NCI-H2107 treated with DMSO at 0.1 percent for 48 hours (cell line): ENCODE measurements at regions not wholly inside any gene's neighbourhood (a gene's known extent, or its start where the extent isn't known, plus 50 kb on each side); places are given as distances from the start of the nearest gene placed in this dataset.
A peak's percentile ranks its signal among the peaks of the same experiment; 100 is the strongest.
"Not testable (repeated sequence)": the region's sequence is repeated elsewhere in the genome, so short reads cannot be mapped to it uniquely, and the experiment has no call there.

Experiments used
- DNase-seq: peaks from one replicate; lab custom pipeline; 2025; ENCODE audit not compliant: unreplicated experiment; lab: John Stamatoyannopoulos, UW

DNA sequence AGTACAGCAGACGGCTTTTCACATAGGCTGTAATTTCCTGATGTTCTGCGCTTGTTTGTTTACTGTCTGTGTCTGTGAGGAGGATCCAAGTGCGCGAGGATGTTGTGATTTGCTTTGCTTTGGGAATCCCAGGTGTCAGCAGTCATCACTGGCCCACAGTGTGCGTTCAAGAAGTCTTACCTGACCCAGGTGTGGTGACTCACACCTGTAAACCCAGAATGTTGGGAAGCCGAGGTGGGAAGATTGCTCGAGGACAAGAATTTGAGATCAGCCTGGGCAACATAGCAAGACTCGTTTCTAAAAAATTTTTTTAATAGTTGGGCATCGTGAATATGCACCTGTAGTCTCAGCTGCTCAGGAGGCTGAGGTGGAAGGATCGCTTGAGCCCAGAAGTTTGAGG is 110.7 kb downstream of the CRLF3 start:
- DNase-seq: not testable (repeated sequence)

DNA sequence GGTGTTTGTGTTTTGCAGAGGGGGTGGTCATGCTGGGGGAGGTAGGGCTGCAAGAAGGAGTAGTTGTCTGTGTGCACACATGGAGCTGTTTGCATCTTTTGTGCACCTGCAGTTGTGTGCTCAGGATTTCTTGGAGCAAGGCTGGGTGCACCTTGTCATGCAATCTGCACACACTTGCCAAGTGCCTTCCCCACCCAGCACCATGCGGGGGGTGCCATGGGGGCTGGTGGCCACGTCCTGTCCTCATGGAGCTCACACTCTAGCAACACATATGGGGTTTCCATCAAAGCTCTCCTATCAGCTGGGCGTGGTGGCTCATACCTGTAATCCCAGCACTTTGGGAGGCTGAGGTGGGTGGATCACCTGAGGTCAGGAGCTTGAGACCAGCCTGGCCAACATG is 111.6 kb downstream of the CRLF3 start:
- DNase-seq: not testable (repeated sequence)

DNA sequence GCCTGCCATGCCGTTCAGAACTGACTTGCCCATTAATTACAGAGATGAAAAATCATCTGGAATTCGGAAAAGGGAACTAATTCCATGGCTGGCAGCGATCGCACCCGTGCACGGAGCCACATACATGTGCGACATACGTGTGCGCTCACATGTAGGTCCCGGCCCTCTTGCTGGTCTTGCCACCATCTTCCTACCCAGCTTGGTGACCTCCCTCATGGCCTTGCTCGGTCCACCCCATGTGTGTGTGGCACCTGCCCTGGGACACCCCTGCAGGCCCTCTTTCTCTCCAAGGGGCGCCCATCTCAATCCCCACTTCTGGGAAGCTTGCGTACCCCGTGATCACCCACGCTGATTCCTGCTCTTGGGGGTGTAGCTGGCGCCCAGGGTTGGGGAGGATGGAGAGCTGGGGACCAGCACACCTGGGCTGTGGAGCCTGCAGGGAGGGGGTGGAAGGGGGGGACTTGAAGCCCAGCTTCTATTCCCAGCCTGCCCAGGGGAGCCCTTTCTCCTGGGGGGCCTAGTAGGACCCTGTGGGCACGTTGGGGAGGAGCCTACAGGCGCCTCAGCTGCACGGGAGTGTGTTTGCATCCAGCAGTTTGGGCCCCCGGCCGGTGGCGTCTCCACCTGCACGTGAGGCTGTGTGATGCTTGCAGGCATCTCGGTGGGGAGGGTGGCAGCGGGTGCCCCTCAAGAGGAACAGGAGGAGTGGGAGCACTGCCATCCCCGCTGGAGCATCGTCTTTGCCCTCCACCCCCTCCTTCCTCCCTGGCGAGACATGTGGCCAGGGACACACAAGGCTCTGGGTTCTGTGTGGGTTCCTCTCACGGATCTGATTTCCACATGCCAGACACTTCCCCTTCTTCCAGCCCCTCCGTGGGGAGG is 112.6 kb downstream of the CRLF3 start:
- DNase-seq: not testable (repeated sequence)

DNA sequence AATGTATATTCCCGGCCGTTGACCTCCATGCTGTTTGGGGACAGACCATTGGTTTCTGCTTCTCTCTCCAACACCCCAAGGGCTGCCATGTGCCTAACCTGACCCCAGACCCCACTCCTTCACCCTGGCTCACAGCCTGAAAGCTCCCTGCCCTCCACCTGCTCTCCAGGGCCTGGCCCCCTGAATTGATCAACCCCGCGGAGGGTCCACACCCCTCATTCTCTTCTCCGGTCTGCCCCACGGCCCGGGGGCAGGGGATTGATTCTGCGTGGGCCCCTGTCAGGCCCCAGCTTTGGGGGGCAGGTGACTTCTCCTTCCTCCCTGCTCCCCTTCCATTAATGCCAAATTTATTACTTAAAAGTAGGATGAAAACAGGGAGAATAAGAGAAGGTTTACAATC is 113.3 kb downstream of the CRLF3 start:
- DNase-seq: not testable (repeated sequence)

DNA sequence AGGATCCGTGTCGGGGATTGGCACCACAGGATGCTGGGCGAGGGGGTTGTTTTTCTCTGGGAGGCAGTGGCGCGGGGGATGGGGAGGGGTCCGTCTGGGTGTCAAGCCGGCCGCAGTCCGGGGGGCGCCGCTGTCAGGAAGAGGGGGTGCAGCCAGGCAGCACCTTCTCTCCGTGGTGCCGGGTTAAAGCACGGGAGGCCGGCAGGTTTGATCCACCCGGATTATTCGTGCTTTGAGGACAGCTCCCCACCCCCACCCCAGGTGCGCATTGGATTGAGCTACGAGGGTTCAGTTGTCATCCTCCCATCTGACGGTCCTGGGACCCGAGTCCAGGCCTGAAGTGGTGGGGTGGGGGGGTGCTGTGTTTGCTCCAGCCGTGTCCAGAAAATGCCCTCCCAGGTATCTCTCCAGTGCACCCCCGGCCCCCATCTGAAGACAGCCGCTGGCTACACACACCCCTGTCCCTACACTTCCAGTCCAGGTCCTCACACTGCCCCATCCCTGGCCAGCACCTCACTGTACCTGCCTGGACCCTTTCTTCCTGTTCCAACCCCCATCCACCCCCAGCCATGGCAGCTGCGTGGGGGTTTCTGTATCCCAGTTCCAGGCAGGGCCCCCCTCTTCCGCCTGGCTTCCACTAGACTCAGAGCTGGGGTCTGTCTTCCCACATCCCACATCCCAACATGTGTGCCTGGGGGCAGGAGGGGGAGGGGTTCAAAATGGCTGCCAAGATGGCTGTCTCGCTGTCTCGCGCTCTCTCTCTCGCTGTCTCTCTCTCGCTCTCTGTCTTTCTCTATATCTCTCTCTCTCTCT is 114.0 kb downstream of the CRLF3 start:
- not testable (repeated sequence) for DNase-seq

DNA sequence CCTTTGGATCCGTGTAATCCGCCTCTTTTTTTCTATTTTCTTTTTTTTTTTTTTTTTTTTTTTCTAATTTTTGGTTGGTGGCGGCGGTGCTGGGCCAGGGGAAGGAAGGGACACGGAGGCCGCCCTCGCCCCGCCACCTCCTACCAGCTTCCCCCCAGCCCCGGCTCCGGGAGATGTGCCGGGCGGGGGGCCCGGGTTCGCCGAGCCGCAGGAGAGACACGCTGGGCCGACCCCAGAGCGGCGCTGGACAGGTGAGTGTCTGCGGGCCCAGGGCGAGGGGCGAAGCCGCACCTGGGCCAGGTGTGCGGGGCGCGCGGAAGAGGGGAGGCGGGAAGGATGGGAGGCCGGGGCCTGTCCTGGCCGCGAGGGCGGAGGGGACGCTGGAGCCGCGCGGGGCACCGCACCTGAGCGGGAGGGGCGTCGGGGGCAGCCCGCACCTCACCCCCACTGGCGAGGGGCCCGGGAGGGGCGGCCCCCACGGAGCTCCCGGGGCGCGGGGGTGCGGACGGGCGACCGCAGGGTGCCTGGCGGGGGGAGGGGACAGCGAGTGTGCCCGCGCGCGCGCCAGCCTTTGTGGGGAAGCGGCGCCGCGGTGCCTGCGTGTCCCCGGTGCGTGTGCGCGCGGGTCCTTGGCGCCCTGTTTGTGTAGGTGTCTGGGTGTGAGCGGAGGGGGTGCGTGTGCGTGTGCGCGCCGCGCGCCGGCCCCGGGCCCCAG is 114.8 kb downstream of the CRLF3 start:
- DNase-seq: not testable (repeated sequence)

DNA sequence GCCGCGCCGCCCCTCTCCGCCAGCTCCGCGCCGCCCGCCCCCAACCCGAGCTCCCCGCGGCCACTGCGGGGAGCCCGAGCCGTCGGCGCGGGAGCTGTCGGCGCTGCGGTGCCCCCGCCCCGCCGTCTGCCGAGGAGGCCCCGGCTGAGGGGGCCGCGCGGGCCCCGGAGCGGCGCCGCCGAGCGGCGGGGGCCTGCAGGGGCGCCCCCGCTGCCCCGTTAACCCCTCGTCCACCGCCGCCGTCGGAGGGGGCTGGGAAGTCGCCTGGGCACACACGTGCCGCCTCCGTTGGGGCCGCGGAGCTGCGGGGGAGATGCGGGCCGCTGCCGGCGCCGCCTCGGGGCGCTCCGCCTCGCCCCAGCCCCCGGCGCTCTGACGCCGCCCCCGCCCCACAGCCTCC is 115.4 kb downstream of the CRLF3 start:
- DNase-seq: not testable (repeated sequence)

DNA sequence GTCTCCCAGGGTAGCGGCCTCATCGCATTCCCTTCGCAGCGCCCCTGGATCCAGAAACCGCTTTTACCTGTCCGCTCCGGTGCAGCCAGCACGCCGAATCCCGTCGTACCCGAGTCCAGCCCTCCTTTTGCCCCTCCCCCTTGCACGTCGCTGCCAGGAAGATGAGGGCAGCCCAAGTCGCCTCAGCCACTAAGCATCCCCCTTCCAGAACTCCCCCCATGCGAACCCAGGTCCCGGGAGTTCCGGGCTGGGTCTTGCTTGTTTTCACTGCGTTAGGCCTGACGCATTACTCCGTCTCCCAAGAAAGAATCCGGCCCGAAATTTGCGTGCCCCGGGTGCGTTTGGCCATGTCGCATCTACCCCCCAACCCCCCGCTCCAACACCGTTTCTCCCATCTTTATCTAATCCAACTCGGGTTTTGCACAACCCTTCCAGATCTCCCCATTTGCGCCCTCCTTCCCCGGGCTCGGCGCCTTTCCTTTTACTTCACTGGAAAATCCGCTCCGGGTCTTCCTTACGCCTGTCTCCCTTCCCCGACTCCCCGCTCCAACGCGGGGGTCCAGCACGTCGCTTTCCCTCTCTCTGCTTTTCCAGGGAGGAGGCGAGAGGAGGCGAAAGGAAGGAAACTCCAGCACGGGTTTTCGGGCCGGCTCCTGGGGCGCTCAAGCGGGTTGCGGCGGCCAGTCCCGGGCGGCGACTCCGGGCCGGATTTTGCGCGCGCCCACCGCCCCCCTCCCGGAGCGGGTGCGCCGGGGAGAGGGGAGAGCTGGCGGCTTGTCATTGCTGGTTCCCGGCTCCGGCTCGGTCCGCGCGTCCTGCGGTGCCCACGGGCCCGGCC is 116.0 kb downstream of the CRLF3 start:
- peak; percentile 80 for DNase-seq

DNA sequence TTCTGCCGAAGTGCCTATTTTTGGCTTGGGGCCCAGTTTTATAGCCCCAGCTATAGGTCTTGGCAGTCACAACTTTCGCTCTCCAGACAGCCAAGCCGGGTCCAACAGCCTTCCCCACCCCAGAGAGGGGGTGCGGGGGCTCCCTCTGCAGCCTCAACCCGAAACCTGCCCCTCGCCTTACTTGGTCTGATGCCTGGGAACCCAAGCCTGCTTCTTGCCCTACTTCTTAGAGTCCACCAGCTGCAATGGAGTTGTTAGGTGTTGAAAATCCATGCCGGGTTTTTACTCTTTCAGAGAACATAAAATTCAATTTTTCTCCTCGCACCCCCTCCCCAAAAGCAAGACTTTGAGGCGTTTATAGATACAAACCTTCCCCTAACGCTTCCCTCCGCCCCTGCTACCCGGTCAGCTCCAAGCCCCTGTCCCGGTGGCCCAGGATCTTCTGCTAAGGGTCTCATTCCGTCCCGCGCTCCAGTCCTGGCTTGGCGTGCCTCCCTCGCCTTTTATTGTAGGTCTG is 116.7 kb downstream of the CRLF3 start:
- not testable (repeated sequence) for DNase-seq

DNA sequence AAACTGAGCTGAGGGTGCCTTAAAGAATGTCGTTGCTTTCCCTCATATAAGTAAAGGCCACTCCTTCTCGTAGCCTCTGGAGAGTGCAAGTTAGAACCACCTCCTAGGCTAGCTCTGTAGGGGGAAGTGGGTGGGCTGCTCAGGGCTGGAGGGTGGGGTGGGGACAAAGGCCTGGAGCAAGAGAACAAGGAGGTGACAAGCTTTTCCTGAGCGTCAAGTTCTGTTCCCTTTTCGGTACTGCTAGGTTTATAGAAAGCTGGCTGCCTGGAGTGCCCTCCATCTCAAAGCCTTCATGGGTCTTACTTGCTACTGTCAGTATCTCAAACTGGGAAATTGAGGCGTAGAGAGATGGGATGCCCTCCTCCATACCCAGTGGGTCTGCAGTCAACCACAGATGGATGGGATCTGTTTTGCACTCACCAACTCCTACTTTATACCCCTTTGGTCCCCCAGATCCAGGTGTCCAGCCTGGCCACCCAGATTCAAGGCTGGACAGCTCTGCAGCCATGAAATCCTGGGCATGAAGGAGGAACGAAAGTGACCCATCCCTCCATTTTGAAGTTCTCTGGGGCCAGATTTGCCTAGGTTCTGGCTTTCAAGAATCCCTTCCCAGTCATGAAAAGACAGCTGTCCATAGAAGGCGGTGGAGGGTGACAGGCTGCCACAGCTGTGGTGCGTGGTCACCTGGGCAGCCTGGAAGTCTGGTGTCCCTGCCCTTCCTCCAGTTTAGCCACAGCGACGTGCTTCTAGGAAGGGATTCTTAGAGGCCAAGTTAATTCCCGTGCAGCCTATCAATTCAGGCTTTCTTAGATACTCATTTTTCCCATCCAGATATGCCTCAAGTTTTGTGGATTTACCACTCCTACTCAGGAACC is 117.8 kb downstream of the CRLF3 start:
- not testable (repeated sequence) for DNase-seq

DNA sequence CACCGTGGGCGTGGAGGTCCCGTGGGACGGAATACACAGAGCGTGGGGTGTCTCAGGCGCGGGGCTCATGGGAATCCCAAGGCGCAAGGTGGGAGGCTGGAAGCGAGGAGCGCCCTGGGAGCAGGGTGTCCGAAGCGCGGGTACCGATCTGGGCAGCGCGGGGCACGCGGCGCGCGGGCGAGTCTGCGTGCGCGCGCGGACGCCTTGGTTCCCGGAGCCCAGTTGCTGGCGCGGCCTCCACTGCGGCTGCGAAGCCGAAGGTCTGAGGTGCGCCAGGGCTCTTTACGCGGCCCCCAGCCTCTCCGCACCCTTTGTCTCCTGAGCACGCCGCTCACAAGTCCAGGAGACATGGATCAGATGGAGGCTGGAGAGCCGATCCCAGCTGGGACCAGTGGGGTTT is 118.5 kb downstream of the CRLF3 start:
- not testable (repeated sequence) for DNase-seq

DNA sequence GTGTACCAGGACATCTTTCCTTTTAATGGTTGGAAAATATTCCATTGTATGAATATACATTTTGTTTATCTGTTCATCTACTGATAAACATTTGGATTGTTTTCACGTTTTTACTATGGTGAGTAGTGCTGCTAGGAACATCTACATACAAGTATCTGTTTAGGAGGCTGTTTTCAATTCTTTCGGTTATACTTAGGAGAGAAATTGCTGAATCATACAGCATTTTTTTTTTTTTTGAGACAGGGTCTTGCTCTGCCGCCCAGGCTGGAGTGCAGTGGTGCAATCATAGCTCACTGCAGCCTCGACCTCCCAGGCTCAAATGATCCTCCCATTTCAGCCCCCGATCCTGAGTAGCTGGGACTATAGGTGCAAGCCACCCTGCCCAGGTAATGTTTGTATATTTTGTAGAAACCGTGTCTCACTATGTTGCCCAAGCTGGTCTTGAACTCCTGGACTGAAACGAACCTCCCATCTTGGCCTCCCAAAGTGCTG is 122.9 kb downstream of the CRLF3 start:
- no peak for DNase-seq

DNA sequence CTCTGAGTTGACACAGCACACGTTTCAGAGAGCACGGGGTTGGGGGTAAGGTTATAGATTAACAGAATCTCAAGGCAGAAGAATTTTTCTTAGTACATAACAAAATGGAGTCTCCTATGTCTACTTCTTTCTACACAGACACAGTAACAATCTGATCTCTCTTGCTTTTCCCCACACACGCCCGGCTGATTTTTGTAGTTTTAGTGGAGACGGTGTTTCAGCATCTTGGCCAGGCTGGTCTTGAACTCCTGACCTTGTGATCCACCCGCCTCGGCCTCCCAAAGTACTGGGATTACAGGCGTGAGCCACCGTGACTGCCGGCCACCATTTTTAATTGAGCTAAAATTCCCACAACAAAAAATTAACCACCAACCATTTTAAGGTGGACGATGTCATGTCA is 123.7 kb downstream of the CRLF3 start:
- DNase-seq: not testable (repeated sequence)

DNA sequence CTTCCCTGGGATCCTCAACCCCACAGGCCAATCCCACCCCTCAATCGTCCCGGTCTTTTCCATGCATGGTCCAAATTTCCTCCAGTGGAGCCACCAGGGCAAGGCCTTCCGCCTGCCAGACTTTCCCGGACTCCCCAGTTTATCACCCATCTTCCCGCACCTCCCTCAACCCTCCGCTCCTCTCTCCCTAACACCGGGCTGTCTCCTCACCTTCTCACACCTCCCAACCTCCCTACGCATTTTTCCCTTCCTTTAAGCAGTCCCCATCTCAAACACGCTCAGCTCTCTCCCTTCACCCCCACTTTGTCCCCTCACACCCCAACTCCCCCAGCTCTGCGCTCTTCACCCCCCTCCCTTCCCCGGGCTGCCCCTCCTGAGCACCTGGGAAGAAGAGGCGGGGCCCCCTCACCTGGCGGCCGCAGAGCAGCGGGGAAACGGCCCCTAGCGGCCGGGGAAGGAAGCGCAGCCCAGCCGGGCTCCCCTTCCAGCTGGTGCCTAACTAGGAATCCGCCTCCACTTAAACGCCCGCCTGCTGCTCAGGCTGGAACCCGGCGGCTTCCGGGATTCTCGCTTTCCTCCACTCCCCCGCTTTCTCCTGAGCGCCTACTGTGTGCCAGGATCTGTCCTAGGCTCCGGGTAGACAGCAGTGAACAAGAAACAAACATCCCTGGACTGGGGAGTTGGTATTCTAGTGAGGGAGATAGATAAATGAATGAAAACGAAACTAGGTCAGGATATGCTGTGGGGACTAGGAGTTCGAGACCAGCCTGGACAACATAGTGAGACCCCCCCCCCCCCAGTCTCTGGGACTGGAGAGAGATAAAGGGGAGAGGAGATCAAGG is 126.7 kb downstream of the CRLF3 start:
- DNase-seq: peak; percentile 64

DNA sequence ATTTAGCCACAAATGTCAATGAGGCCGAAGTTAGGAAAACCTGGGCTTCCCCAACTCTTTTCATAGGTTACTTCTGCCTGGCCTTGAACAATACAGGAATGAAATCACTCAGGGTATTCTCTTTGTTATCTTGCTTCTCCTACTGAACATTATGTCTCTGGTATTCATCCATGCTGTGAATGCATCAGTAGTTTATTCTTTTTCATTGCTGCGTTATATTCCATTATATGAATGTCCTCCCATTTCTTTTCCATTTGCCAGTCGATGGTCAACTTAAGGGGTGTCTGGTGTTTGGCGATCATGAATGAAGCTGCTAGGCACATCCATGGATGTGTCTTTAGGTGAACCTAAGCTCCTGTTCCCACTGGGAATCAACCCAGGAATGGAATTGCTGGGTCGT is 128.3 kb downstream of the CRLF3 start:
- no peak for DNase-seq

DNA sequence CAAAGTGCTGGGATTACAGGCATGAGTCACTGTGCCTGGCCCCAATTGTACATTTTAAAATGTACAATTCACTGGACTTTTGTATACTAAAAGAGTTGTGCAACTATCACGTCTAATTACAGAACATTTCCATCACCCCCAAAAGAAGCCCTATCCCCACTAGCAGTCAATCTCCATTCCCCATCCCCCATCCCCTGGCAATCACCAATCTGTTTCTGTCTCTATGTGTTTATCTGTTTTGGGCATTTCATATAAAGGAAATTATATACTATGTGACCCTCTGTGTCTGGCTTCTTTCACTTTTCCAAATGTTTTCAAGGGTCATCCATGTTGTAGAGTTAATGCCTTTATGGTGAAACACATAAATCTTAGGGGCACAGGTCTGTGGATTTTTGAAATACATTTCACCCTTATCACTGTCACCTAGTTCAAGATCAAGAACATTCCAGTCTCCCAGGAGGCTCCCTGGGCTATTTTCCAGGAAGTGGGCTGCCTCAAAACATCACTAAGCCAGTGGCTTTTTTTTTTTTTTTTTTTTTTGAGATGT is 129.2 kb downstream of the CRLF3 start:
- DNase-seq: not testable (repeated sequence)

DNA sequence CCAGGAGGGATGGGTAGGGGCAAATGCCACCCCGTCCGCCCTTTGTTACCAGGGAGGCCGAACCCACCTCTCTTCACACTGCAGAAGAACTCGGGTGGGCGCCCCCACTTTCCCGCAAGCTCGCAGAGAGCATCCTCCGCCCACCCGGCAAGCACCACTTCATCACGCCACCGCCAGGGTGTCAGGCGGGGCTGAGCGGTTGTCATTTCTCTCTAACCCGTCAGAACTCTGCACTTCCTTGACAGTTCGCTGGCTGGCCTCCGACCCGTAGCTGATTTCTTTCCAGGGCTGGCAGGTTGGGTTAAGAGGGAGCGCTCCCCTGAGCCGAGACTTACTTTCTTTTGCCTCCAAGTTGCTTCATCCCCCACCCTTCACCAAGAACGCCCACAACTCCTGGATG is 130.7 kb downstream of the CRLF3 start:
- DNase-seq: not testable (repeated sequence)
